H1 (cell line): ENCODE measurements at regions not wholly inside any gene's neighbourhood (a gene's known extent, or its start where the extent isn't known, plus 50 kb on each side); places are given as distances from the start of the nearest gene placed in this dataset.

ENCODE experiments used
- ATF3 ChIP-seq: IDR thresholded peaks from 2 replicates; pipeline ENCODE4 v1.6.1; 2011; ENCODE audit warnings: low read depth, mild to moderate bottlenecking, low read length; ENCODE audit not compliant: insufficient read depth
- CTCF ChIP-seq, 3 experiments: IDR thresholded peaks; 1 replicate in 2 of 3; 2 replicates in 1 of 3; pipeline versions ENCODE4 v1.5.1 to v1.6.1; 2011; ENCODE audit warnings: low read length in 3 of 3, mild to moderate bottlenecking in 3 of 3, inconsistent platforms in 2 of 3, low read depth in 1 of 3, moderate library complexity in 1 of 3; ENCODE audit not compliant: insufficient read depth in 1 of 3; ENCODE audit errors: control extremely low read depth in 1 of 3
- JUN ChIP-seq: IDR thresholded peaks from 2 replicates; pipeline ENCODE4 v1.6.1; 2011; ENCODE audit warnings: low read depth, mild to moderate bottlenecking, improper control_type of control experiment, low read length
- KDM4A ChIP-seq: IDR thresholded peaks from one replicate; pipeline ENCODE4 v1.7.1; 2012; ENCODE audit warnings: low read depth, mild to moderate bottlenecking, moderate library complexity, low read length, inconsistent platforms; ENCODE audit not compliant: severe bottlenecking
- POLR2A ChIP-seq, 2 experiments: IDR thresholded peaks; 1 replicate in 1 of 2; 2 replicates in 1 of 2; pipeline ENCODE4 v1.6.1; 2011; ENCODE audit warnings: low read depth in 2 of 2, low read length in 2 of 2, mild to moderate bottlenecking in 2 of 2; ENCODE audit errors: control extremely low read depth in 1 of 2
- POLR2AphosphoS5 ChIP-seq: IDR thresholded peaks from 2 replicates; pipeline ENCODE4 v1.6.1; 2011; ENCODE audit warnings: low read depth, low read length
- RAD21 ChIP-seq, 2 experiments: IDR thresholded peaks in 1 of 2; conservative IDR thresholded peaks in 1 of 2; 2 replicates each; pipeline ENCODE4 v1.6.1; 2011; ENCODE audit warnings: low read depth in 2 of 2, low read length in 2 of 2, improper control_type of control experiment in 1 of 2, inconsistent platforms in 1 of 2, mild to moderate bottlenecking in 1 of 2, moderate library complexity in 1 of 2

GRCh38 chr6:140979642-140980091, 1153.1 kb upstream of the GJE1 start:
- no peak for TF ChIP-seq POLR2A (IDR thresholded peaks at IDR 0.05; ENCODE audit: control extremely low read depth in 1 of 2, low read depth in 2 of 2, low read length in 2 of 2)
- TF ChIP-seq ATF3, result no peak
- no peak for TF ChIP-seq CTCF (IDR thresholded peaks at IDR 0.05; ENCODE audit: control extremely low read depth in 1 of 3, insufficient read depth in 1 of 3, low read depth in 1 of 3, low read length in 3 of 3)
- TF ChIP-seq RAD21 (IDR thresholded peaks at IDR 0.05 in 1 of 2, conservative IDR thresholded peaks at IDR 0.05 in 1 of 2; ENCODE audit: low read depth in 2 of 2, low read length in 2 of 2), result no peak
- TF ChIP-seq POLR2AphosphoS5, result no peak
- TF ChIP-seq JUN, result no peak
- no peak for TF ChIP-seq KDM4A
